ENCODE measurements at regions not wholly inside any gene's neighbourhood (a gene's known extent, or its start where the extent isn't known, plus 50 kb on each side); places are given as distances from the start of the nearest gene placed in this dataset.

DNA sequence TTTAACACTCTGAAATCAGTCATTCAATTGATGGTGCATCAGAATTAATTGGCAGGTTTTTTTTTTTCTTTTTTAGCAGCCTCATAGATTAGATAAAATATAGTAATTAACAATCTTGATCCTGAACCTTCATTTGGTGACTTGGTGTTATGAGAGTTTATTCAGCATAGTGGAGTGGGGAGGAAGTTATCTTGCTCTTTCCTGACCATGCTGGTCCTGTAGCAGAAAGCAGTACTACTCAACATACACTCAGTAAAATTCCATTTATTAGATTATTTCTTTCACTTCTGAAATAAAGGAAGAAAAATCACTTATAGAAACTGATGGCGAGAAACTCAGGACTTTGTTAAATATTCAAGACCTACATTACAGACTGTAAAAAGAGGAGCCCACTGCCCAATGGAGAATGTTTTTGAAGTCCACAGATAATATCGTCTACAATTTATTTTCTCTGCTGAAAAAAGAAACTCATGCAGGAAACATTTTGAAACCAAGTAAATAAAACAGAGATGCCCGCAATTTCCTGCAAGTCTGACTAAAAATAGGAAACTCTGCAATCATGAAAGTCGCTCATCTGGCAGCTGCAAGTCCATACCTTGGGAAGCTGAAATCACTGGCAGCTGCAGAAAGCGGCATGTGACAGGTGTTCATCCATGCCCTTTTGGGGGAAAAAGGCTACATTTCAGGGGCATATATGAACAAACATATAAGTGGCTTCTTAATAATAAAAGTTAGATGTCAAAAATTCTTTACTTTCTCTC, 233.2 kb upstream of the RFX3 start:
- DNase-seq (ENCODE audit: low read depth) = no peak
- no peak overlapping the region for H3K4me3 ChIP-seq (ENCODE audit: low read depth, low read length)
- TF ChIP-seq, protein P1, sequence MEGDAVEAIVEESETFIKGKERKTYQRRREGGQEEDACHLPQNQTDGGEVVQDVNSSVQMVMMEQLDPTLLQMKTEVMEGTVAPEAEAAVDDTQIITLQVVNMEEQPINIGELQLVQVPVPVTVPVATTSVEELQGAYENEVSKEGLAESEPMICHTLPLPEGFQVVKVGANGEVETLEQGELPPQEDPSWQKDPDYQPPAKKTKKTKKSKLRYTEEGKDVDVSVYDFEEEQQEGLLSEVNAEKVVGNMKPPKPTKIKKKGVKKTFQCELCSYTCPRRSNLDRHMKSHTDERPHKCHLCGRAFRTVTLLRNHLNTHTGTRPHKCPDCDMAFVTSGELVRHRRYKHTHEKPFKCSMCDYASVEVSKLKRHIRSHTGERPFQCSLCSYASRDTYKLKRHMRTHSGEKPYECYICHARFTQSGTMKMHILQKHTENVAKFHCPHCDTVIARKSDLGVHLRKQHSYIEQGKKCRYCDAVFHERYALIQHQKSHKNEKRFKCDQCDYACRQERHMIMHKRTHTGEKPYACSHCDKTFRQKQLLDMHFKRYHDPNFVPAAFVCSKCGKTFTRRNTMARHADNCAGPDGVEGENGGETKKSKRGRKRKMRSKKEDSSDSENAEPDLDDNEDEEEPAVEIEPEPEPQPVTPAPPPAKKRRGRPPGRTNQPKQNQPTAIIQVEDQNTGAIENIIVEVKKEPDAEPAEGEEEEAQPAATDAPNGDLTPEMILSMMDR (IDR thresholded peaks at IDR 0.05; ENCODE audit: control insufficient read depth, extremely low read depth, insufficient read depth) = no peak

DNA sequence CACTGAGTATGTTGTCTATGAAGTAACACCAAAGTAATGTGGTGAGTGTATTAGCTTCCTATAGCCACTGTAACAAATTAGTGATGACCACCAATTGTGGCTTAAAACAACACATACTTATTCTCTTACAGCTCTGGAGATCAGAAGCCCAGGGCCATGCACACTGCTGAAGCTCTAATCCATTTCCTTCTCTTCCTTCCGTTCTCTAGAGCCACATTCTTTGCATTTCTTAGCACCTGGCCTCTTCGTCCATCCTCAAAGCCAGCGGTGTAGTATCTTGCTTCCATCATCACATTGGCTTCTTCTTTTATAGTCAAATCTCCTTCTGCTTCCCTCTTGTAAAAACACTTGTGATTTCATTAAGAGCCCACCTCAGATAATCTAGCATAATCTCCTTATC, 230.3 kb upstream of the RFX3 start:
- H3K4me3 ChIP-seq (ENCODE audit: low read depth, low read length) = no peak overlapping the region
- TF ChIP-seq, protein P1 (IDR thresholded peaks at IDR 0.05; ENCODE audit: control insufficient read depth, extremely low read depth, insufficient read depth) = no peak
- DNase-seq (ENCODE audit: low read depth) = no peak

DNA sequence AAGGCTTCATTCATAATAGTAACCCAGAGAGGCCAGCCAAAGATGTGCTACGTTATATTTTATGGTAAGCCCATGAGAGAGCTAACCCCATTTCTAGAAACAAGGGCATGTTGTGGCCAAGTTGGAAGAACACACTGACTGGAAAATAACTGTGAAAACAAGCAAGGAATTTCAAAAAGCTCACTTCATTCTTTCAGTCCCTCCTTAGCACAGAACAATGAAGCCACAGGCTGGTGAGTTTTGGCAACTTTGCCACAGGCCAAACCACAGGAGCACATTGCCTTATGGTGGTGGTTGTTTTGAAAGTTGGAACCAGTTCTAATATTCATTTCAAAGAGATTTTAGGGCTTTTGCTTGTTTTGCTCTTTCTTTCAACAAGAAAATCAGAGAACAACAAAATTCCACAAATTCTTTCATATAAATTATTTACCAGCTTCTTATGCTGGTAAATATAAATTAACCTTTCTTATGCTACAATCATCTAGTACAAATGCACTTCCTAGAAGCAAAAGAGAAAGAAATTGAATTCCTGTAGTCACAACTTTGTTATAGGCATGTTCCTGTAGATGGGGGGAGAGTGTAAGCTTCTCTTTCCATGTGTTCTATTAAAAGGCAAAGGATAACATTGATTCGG, 225.4 kb upstream of the RFX3 start:
- no peak for DNase-seq (ENCODE audit: low read depth)
- TF ChIP-seq, protein P1 (IDR thresholded peaks at IDR 0.05; ENCODE audit: control insufficient read depth, extremely low read depth, insufficient read depth) = no peak
- no peak overlapping the region for H3K4me3 ChIP-seq (ENCODE audit: low read depth, low read length)

DNA sequence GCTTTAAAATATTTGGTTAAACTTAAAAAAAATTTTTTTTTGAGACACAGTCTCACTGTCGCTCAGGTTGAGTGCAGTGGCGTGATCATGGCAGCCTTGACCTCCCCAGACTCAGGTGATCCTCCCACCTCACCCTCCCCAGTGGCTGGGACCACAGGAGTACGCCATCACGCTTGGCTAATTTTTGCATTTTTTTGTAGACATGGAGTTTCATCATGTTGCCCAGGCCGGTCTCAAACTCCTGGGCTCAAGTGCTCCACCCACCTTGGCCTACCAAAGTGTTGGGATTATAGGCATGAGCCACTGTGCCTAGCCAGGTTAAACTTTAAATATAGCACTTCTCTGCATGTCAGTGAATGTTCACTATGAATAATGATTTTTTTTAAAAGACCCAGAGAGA, 224.5 kb upstream of the RFX3 start:
- no peak for DNase-seq (ENCODE audit: low read depth)
- TF ChIP-seq, protein P1 (IDR thresholded peaks at IDR 0.05; ENCODE audit: control insufficient read depth, extremely low read depth, insufficient read depth) = no peak
- H3K4me3 ChIP-seq (ENCODE audit: low read depth, low read length) = no peak overlapping the region

DNA sequence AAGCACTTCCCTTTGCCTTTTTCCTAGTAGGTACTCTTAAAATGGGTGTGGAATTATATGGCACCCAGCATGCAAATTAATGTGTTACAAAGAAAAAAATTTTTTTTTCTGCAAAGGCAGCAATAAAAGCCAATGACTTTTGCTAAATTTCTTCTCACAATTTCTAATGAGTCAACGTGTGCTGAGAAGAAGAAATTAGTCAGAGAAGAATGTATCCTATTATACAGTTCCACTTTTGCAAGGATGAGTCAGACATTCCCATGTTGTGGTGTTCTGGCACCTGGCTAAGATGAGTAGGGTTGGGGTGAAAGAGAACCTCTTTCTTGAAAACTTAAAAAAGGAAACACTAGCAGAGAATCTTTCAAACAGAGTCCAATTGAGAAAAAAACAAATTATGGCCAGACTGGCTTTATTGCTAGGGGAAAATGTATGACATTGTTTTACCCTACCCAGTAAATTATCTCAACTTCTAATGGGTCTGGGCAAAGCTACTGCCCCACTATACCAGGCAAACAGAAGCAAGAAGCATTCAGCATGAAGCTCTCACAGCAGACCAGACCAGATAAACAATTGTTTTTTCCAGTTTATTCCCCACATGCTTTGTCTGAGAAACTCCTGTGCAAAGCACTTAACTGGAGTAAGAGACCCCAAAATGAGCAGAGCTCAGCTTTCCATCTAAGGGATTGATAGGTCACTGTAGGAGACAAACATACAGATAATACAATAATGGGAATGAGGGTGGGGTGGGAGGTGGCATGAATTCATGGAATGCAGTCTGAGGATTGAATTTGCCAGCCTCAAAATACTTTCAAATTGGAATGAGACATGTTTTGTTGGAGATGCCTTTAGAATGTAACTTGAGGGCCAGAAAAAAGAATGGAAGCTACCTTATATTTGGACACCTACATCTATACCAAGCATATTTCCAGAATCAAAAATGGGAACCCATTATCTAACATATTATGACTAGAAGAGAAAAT, 220.8 kb upstream of the RFX3 start:
- H3K4me3 ChIP-seq (ENCODE audit: low read depth, low read length) = no peak overlapping the region
- TF ChIP-seq, protein P1 (IDR thresholded peaks at IDR 0.05; ENCODE audit: control insufficient read depth, extremely low read depth, insufficient read depth) = no peak
- no peak for DNase-seq (ENCODE audit: low read depth)

DNA sequence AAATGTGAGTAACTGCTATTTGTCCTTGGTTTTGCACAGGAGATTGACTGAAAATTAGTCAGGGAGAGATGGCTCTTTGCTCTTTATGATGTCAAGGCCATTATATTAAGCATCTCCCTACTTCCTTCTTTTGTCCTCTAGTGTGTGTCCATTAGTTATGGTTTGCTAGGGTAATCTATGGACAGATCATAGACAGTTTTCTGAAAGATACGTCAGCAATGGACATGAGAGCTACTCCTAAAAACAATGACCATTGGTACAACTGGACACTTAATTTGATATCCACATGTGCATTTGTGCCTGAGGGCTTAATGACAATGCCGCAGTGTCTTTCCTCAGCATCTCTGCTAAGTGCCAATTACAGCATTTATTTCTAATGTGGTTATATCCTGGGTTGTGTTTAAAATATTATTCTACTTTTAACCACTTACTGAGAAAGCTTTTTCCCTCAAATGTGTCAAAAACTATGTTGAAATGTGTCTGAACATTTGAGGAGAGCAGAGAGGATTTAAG, 218.2 kb upstream of the RFX3 start:
- DNase-seq (ENCODE audit: low read depth) = no peak
- TF ChIP-seq, protein P1 (IDR thresholded peaks at IDR 0.05; ENCODE audit: control insufficient read depth, extremely low read depth, insufficient read depth) = no peak
- no peak overlapping the region for H3K4me3 ChIP-seq (ENCODE audit: low read depth, low read length)

Measured in LNCaP clone FGC (cell line).